Loucy (cell line): ENCODE measurements at regions not wholly inside any gene's neighbourhood (a gene's known extent, or its start where the extent isn't known, plus 50 kb on each side); places are given as distances from the start of the nearest gene placed in this dataset.

Experiments
- CTCF ChIP-seq: fragments of 200-600 bp; sonication (generic); conservative IDR thresholded peaks from 2 replicates; pipeline ENCODE4 v1.5.1; 2014; ENCODE audit warnings: mild to moderate bottlenecking, antibody characterized with exemption, low read length
- EZH2phosphoT487 ChIP-seq: fragments of 200-600 bp; IDR thresholded peaks from 2 replicates; pipeline ENCODE4 v1.6.1; 2018; ENCODE audit warnings: antibody characterized with exemption, mild to moderate bottlenecking, moderate library complexity, borderline replicate concordance

DNA sequence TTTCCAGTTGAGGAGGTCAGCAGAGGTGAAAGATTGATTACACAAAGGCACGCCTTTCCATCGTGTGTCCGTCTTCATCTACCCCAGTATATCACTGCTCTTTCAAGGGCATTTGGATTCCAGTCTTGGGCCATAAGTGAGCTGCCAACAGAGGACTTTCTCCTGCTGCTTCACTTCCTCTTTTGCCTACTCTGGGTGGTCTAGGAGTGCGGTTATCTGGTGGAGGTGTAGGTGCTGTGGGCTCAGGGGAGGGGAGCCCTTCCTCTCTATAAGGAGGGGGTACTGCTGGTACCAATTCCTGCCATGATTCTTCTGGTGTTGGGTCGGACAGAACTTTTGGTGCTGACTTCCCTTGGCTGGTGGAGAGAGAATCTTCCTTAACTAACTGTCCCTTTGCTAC, 83.1 kb upstream of the VEPH1 start:
- TF ChIP-seq CTCF (no peak), EZH2phosphoT487 (no peak)
